PC-3 (cell line): ENCODE measurements at regions not wholly inside any gene's neighbourhood (a gene's known extent, or its start where the extent isn't known, plus 50 kb on each side); places are given as distances from the start of the nearest gene placed in this dataset.

Source experiments
- ATAC-seq: fragments of 200-7000 bp; cut with Tn5 transposase; 2 replicates; pipeline ENCODE4 v1.9.1; 2020; ENCODE audit warnings: mild to moderate bottlenecking, moderate library complexity
- BruUV-seq: library from RNA; stranded (reverse); fragments of 400-500 nt; replicated peaks from 2 replicates; lab custom pipeline; 2021; lab: Mats Ljungman, UMichigan
- CTCF ChIA-PET: fragments of 300-600 bp; sonication (Branson Sonifier 250); formaldehyde crosslinking; loops from one replicate; lab custom pipeline; 2022; ENCODE audit warnings: antibody characterized with exemption; lab: Charles Lee
- POLR2A ChIA-PET: fragments of 300-600 bp; sonication (Branson Sonifier 250); formaldehyde crosslinking; loops from one replicate; lab custom pipeline; 2022; ENCODE audit warnings: antibody characterized with exemption; ENCODE audit not compliant: unreplicated experiment; lab: Charles Lee
- DNase-seq: peaks from one replicate; pipeline ENCODE4 v3.0.0-alpha.2; 2015
- H2AFZ ChIP-seq: fragments of 300-600 bp; sonication (generic); 2 replicates; pipeline ENCODE4 v1.6.0; 2016; ENCODE audit warnings: antibody characterized with exemption, low read length
- H3F3A ChIP-seq: fragments of 300-600 bp; sonication (generic); one replicate; pipeline ENCODE4 v1.6.0; 2017; ENCODE audit warnings: antibody characterized with exemption, low read length, control low read depth, mild to moderate bottlenecking; ENCODE audit not compliant: unreplicated experiment
- H3K27ac ChIP-seq: fragments of 300-600 bp; sonication (generic); 2 replicates; pipeline ENCODE4 v1.5.1; 2016; ENCODE audit warnings: mild to moderate bottlenecking, low read length
- H3K27me3 ChIP-seq: fragments of 300-600 bp; sonication (generic); 2 replicates; pipeline ENCODE4 v1.6.1; 2016; ENCODE audit warnings: low read length, mixed read lengths
- H3K36me3 ChIP-seq: fragments of 300-600 bp; sonication (generic); 2 replicates; pipeline ENCODE4 v1.6.1; 2016; ENCODE audit warnings: low read depth, mixed run types, low read length, mixed read lengths
- H3K4me1 ChIP-seq: fragments of 300-600 bp; sonication (generic); 2 replicates; pipeline ENCODE4 v1.5.1; 2016; ENCODE audit warnings: low read length; ENCODE audit not compliant: insufficient read depth
- H3K4me2 ChIP-seq: fragments of 300-600 bp; sonication (generic); 2 replicates; pipeline ENCODE4 v1.6.0; 2016; ENCODE audit warnings: low read length
- H3K4me3 ChIP-seq: fragments of 300-600 bp; sonication (generic); 2 replicates; pipeline ENCODE4 v1.5.1; 2016; ENCODE audit warnings: mild to moderate bottlenecking, low read length, mixed read lengths
- H3K79me2 ChIP-seq: fragments of 300-600 bp; sonication (generic); 2 replicates; pipeline ENCODE4 v1.6.1; 2017; ENCODE audit warnings: low read length, mixed read lengths
- H3K9ac ChIP-seq: fragments of 300-600 bp; sonication (generic); 2 replicates; pipeline ENCODE4 v1.6.0; 2016; ENCODE audit warnings: mild to moderate bottlenecking, low read length
- H3K9me2 ChIP-seq: fragments of 300-600 bp; sonication (generic); replicated peaks from 2 replicates; pipeline ENCODE4 v1.6.1; 2016; ENCODE audit warnings: mixed run types, low read length, mixed read lengths
- H3K9me3 ChIP-seq: fragments of 300-600 bp; sonication (generic); 2 replicates; pipeline ENCODE4 v1.6.1; 2016; ENCODE audit warnings: low read length, mixed read lengths
- H4K20me1 ChIP-seq: fragments of 300-600 bp; sonication (generic); 2 replicates; pipeline ENCODE4 v1.6.1; 2016; ENCODE audit warnings: low read length, mixed read lengths
- CTCF ChIP-seq: fragments of 300-600 bp; sonication (generic); conservative IDR thresholded peaks from 2 replicates; pipeline ENCODE4 v1.5.1; 2017; ENCODE audit warnings: antibody characterized with exemption, low read depth, mild to moderate bottlenecking, low read length
- EZH2 ChIP-seq: fragments of 300-600 bp; sonication (generic); IDR thresholded peaks from one replicate; pipeline ENCODE4 v1.6.1; 2017; ENCODE audit warnings: antibody characterized with exemption, mild to moderate bottlenecking, low read length; ENCODE audit not compliant: unreplicated experiment
- EZH2phosphoT487 ChIP-seq: fragments of 300-600 bp; sonication (generic); IDR thresholded peaks from 2 replicates; pipeline ENCODE4 v1.6.1; 2018; ENCODE audit warnings: mild to moderate bottlenecking, antibody characterized with exemption, low read length, borderline replicate concordance
- intact Hi-C: fragments of 100-400 bp; cut with micrococcal nuclease; formaldehyde crosslinking; loops from 2 replicates; pipeline ENCODE4 v1.9.0; 2023

- TF ChIP-seq EZH2 (no peak), EZH2phosphoT487 (no peak), CTCF (no peak)
- Histone ChIP-seq H2AFZ (0 out of 2 replicates have a peak overlapping the region, but pooled peaks have one; percentile 2), H4K20me1 (no peaks in the 10 kb centered on the region), H3K4me2 (peak overlapping the region; percentile 55), H3K9me2 (no peaks in the 10 kb centered on the region), H3K4me1 (peaks cover 36% of the 10 kb centered on the region), H3K9ac (peak overlapping the region; percentile 12; the same call in 1 of the 2 replicates), H3K9me3 (no peaks in the 10 kb centered on the region), H3K79me2 (no peaks in the 10 kb centered on the region), H3K4me3 (peak overlapping the region; percentile 20; the same call in 1 of the 2 replicates), H3F3A (peaks cover 11% of the 10 kb centered on the region), H3K36me3 (no peaks in the 10 kb centered on the region), H3K27ac (peak overlapping the region; percentile 77), H3K27me3 (no peaks in the 10 kb centered on the region)
- ATAC-seq (peak; percentile 86), DNase-seq (peak; percentile 96)
- ChIA-PET POLR2A (no interaction called here), CTCF (interaction anchor here (0.6 kb wide), 1 partner anchor 27 kb away, joined by 4 read pairs; no protein-coding TSS in a partner anchor)
- intact Hi-C loops: loop anchor here (5.0 kb wide), 1 partner anchor 77 kb away; no protein-coding TSS in a partner anchor
- BruUV-seq: no TSS peak
Measured at GRCh38 chr12:67034110-67034879, 234.9 kb upstream of the CAND1 start.

- H3K9me3 ChIP-seq: no peaks in the 10 kb centered on the region
Measured at GRCh38 chr12:67035121-67035520, 234.0 kb upstream of the CAND1 start.

More at GRCh38 chr12:67035121-67035520, 234.0 kb upstream of the CAND1 start:
- DNase-seq: no peak
- ChIA-PET POLR2A (no interaction called here), CTCF (interaction anchor here (0.6 kb wide), 1 partner anchor 26 kb away, joined by 4 read pairs; no protein-coding TSS in a partner anchor)
- intact Hi-C loops: no loop called here
- Histone ChIP-seq H3K4me3 (no peak overlapping the region), H3K9ac (no peak overlapping the region), H3K36me3 (no peaks in the 10 kb centered on the region), H3K4me2 (peak overlapping the region; percentile 55), H4K20me1 (no peaks in the 10 kb centered on the region), H3K9me2 (no peaks in the 10 kb centered on the region), H2AFZ (no peak overlapping the region), H3K27ac (peak overlapping the region; percentile 21; the same call in 1 of the 2 replicates), H3K4me1 (peaks cover 44% of the 10 kb centered on the region), H3K79me2 (no peaks in the 10 kb centered on the region), H3F3A (peaks cover 11% of the 10 kb centered on the region), H3K27me3 (no peaks in the 10 kb centered on the region)
- no TSS peak for BruUV-seq
- no peak for ATAC-seq
- no peak for TF ChIP-seq EZH2phosphoT487
- no peak for TF ChIP-seq EZH2
- TF ChIP-seq CTCF: no peak
